PFSK-1 (cell line): ENCODE measurements at regions not wholly inside any gene's neighbourhood (a gene's known extent, or its start where the extent isn't known, plus 50 kb on each side); places are given as distances from the start of the nearest gene placed in this dataset.

Source experiments
- POLR2AphosphoS5 ChIP-seq: IDR thresholded peaks from 2 replicates; pipeline ENCODE4 v1.6.1; 2012; ENCODE audit warnings: low read depth, mild to moderate bottlenecking, control low read depth, low read length, moderate library complexity
- REST ChIP-seq, 2 experiments: IDR thresholded peaks; 2 replicates each; pipeline versions ENCODE4 v1.6.1 to v1.8.0; 2011 to 2012; ENCODE audit warnings: low read depth in 2 of 2, low read length in 2 of 2, control low read depth in 1 of 2, inconsistent platforms in 1 of 2, mild to moderate bottlenecking in 1 of 2, moderate library complexity in 1 of 2; ENCODE audit not compliant: insufficient read depth in 1 of 2
- TAF1 ChIP-seq: IDR thresholded peaks from 2 replicates; pipeline ENCODE4 v1.6.1; 2012; ENCODE audit warnings: low read length, control low read depth, borderline replicate concordance; ENCODE audit not compliant: insufficient read depth

GRCh38 chrX:45479196-45479834 lies 278.6 kb upstream of the DIPK2B start:
- no peak for TF ChIP-seq REST (IDR thresholded peaks at IDR 0.05; ENCODE audit: insufficient read depth in 1 of 2, low read depth in 2 of 2, low read length in 2 of 2)
- no peak for TF ChIP-seq POLR2AphosphoS5
- no peak for TF ChIP-seq TAF1
